ENCODE measurements at regions not wholly inside any gene's neighbourhood (a gene's known extent, or its start where the extent isn't known, plus 50 kb on each side); places are given as distances from the start of the nearest gene placed in this dataset.
"Not testable (repeated sequence)": the region's sequence is repeated elsewhere in the genome, so short reads cannot be mapped to it uniquely, and the experiment has no call there.

DNA sequence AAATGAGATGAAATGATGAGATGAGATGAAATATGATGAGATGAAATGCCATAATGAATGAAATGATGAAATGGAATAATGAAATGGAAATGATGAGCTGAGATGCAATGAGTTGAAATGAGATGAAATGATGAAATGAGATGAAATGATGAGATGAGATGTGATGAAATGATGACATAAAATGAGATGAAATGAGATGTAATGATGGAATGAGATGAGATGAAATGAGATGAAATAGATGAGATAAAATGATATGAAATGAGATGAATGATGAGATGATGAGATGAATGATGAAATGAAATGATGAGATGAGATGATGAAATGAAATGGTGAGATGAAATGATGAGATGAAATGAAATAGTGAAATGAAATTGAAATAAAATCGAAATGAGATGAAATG, 77.7 kb downstream of the FOXD4L5 start:
- not testable (repeated sequence) for TF ChIP-seq ZNF598 (CRISPR knock-in tag; IDR thresholded peaks at IDR 0.05; ENCODE audit: borderline replicate concordance); TARDBP (CRISPR knock-in tag; IDR thresholded peaks at IDR 0.05); SMAD1 (CRISPR knock-in tag; IDR thresholded peaks at IDR 0.05; ENCODE audit: borderline replicate concordance, low read depth); ZNF121 (CRISPR knock-in tag; IDR thresholded peaks at IDR 0.05); STAT6 (CRISPR knock-in tag; IDR thresholded peaks at IDR 0.05; ENCODE audit: borderline replicate concordance); KMT2B (CRISPR knock-in tag; IDR thresholded peaks at IDR 0.05); TBP (CRISPR knock-in tag; IDR thresholded peaks at IDR 0.05); HNRNPK (IDR thresholded peaks at IDR 0.05; ENCODE audit: low read depth, low read length, poor library complexity, severe bottlenecking); TCF7L2 (IDR thresholded peaks at IDR 0.05; ENCODE audit: low read depth, low read length); HCFC1 (IDR thresholded peaks at IDR 0.05; ENCODE audit: low read depth, low read length); CHD4 (IDR thresholded peaks at IDR 0.05; ENCODE audit: borderline replicate concordance, low read length); GABPB1 (CRISPR knock-in tag; IDR thresholded peaks at IDR 0.05); YY1 (IDR thresholded peaks at IDR 0.05; ENCODE audit: insufficient read depth, insufficient replicate concordance, low read depth, low read length); SETDB1 (CRISPR knock-in tag; IDR thresholded peaks at IDR 0.05; ENCODE audit: borderline replicate concordance)

Measured in HepG2 (cell line).